D721Med (cell line): ENCODE measurements at regions not wholly inside any gene's neighbourhood (a gene's known extent, or its start where the extent isn't known, plus 50 kb on each side); places are given as distances from the start of the nearest gene placed in this dataset.
A peak's percentile ranks its signal among the peaks of the same experiment; 100 is the strongest.
"Not testable (repeated sequence)": the region's sequence is repeated elsewhere in the genome, so short reads cannot be mapped to it uniquely, and the experiment has no call there.

ENCODE experiments used
- DNase-seq: peaks from one replicate; pipeline ENCODE4 v3.0.0; 2011; ENCODE audit warnings: low spot score; ENCODE audit not compliant: insufficient read length
- FAIRE-seq: peaks from 2 replicates; lab custom pipeline; 2011; peaks lifted over from hg19 to GRCh38; lab: Jason Lieb, UNC
- TF ChIP-seq, protein P1 (sequence below): IDR thresholded peaks from 2 replicates; pipeline ENCODE4 v1.5.1; 2012; ENCODE audit warnings: mild to moderate bottlenecking, control low read depth; ENCODE audit not compliant: insufficient read depth; ENCODE audit errors: missing control alignments

DNA sequence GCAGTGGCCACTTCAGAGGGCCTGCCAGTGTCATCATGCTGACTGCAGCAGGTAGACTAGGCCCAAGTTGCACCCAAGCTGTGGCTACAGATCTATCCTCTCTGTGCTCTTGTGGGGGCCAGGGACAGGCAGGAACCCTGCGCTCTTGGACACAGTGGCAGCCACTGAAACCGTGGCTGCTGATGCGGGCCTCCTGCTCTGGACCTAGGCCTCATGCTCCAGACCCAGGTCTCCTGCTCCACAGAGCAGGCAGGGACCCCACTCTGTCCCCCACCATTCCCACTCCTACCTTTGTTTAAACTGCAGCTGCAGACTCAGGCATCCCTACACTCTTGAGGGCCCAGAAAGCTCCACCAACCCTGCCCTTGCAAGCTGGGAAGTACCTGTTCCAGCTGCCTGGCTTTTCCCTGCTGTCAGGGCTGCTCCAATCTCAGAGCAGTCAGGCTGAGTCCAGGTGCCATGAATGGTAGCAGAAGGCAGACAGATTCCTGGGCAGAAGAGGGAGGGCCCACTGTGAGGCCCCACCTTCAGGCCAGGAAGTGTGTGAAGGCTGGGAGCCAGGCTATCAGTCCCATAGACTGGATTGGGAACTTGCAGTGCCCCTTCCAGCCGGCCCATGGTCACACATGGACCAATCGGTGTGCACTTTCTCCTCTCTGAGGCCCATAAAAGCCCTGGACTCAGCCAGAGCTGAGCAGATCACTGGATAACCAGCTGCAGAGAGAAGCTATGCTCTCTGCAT lies 634.0 kb upstream of the SEMA3D start:
- no peak for FAIRE-seq
- no peak for DNase-seq

DNA sequence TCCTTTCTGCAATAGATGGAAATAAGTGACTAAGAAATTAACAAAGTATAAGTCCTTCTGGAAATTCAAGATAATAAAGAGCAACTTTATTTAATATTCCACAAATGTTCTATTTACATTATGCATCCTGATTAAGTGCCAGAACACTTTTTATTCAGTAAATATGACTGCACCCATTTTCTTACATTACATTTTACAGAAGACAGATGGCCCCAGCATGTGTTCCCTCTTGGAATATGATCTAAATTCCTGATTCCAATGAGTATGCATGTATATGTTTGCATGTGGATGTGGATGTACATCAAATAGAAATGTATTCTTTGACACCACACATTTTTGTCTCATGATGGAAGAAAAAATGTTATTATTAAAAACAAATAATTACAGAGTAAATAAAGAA lies 628.7 kb upstream of the SEMA3D start:
- no peak for FAIRE-seq
- TF ChIP-seq, protein P1, sequence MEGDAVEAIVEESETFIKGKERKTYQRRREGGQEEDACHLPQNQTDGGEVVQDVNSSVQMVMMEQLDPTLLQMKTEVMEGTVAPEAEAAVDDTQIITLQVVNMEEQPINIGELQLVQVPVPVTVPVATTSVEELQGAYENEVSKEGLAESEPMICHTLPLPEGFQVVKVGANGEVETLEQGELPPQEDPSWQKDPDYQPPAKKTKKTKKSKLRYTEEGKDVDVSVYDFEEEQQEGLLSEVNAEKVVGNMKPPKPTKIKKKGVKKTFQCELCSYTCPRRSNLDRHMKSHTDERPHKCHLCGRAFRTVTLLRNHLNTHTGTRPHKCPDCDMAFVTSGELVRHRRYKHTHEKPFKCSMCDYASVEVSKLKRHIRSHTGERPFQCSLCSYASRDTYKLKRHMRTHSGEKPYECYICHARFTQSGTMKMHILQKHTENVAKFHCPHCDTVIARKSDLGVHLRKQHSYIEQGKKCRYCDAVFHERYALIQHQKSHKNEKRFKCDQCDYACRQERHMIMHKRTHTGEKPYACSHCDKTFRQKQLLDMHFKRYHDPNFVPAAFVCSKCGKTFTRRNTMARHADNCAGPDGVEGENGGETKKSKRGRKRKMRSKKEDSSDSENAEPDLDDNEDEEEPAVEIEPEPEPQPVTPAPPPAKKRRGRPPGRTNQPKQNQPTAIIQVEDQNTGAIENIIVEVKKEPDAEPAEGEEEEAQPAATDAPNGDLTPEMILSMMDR, result no peak

More for the DNA sequence above, 634.0 kb upstream of the SEMA3D start:
- TF ChIP-seq, protein P1, result no peak

DNA sequence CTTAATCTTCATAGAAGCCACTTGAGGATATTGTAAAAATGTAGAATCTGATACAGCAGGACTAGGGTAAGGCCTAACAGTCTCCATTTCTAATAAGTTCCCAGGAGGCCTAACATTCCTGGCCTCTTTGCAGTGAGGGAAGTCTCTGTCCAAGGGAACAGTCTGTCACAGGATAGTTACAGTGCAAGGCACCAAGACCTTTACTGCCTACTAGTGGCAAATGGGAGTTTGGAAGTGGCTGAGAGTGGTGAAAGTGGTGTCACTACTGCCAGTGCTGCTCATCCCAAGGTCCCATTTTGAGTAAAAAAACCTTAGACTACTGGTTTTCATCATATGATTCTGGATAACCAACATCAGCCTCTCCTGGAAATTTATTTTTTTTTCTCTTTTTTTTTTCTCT lies 619.5 kb upstream of the SEMA3D start:
- DNase-seq, result no peak
- FAIRE-seq, result no peak
- TF ChIP-seq, protein P1, result peak; percentile 9

More for the DNA sequence above, 628.7 kb upstream of the SEMA3D start:
- no peak for DNase-seq

DNA sequence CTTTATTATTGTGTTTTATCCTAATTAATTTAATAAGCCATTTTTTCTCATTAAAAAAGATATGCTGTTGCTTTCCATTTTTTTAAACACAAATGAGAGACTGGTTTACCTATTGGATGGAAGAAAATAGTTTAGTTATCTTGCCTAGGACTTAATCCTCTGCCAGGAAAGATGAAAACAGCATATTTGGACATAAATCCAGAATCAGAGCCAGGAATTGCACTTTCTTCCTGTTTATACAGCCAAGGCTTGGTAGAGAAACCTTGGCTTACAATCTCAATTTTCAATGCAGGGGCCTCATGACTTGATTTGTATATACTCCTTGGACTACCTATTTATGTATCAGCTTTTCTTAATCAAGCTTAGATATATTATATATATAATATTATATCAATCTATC lies 618.8 kb upstream of the SEMA3D start:
- DNase-seq, result no peak
- TF ChIP-seq, protein P1, result no peak
- no peak for FAIRE-seq

DNA sequence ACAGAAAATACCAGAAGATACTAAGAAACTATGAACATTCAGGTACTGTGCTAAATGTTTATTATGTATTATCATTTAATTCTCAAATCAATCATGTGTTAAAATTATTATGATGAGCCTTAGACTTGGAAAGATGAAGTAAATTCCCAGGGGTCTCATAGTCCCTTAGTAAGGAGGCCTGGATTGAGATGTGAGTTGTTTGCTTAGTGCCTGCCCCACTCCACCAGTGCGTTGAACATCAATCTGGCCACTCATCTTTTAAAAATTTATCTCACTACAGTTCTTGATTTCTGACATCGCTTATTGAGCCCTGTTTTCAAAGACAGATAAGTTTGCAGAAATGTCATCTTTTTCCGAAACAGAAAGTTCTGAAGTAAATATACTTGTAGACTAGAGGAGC lies 618.4 kb upstream of the SEMA3D start:
- no peak for FAIRE-seq
- TF ChIP-seq, protein P1, result no peak
- DNase-seq, result no peak

DNA sequence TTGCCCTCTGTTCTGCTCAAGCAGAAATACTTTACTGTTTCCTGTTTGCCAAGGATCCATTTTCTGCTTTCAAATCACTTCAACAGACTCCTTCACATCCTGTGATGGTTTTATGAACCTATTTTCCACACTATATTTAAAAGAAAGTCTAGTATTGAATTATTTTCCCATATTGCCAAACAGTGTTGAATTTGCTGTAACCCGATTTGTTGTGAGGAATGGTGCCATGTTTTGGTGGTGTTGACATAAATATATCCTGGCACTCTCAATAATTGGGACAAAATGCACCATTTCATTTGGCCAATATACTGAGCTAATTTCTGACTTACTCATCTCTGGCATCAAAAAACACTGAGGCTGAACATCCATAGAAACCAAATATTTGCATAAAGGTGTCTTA lies 615.4 kb upstream of the SEMA3D start:
- DNase-seq (no peak), FAIRE-seq (no peak)
- TF ChIP-seq, protein P1, result no peak

DNA sequence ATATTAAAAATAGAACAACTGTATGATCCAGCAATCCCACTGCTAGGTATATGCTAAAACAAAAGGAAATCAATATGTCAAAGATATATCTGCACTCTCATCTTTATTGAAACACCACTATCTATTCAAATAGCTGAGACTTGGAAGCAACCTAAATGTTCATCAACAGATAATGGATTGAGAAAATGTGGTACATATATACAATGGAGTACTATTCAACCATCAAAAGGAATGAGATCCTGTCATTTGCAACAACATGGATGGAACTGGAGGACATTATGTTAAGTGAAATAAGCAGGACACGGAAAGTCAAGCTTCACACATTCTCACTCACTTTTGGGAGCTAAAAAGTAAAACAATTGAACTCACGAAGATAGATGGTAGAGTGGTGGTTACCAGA lies 610.1 kb upstream of the SEMA3D start:
- TF ChIP-seq, protein P1, result no peak
- no peak for DNase-seq
- no peak for FAIRE-seq

DNA sequence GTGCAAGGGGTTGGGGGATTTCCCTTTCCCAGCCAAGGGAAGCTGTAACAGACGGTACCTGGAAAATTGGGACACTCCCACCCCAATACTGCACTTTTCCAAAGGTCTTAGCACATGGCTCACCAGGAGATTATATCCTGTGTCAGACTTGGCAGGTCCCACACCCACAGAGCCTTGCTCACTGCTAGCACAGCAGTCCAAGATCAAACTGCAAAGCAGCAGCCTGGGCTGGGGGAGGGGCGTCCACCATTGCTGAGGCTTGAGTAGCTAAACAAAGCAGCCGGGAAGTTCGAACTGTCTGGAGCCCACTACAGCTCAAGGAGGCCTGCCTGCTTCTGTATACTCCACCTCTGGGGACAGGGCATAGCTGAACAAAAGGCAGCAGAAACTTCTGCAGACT lies 604.2 kb upstream of the SEMA3D start:
- not testable (repeated sequence) for DNase-seq, FAIRE-seq
